ENCODE measurements at regions not wholly inside any gene's neighbourhood (a gene's known extent, or its start where the extent isn't known, plus 50 kb on each side); places are given as distances from the start of the nearest gene placed in this dataset.

DNA sequence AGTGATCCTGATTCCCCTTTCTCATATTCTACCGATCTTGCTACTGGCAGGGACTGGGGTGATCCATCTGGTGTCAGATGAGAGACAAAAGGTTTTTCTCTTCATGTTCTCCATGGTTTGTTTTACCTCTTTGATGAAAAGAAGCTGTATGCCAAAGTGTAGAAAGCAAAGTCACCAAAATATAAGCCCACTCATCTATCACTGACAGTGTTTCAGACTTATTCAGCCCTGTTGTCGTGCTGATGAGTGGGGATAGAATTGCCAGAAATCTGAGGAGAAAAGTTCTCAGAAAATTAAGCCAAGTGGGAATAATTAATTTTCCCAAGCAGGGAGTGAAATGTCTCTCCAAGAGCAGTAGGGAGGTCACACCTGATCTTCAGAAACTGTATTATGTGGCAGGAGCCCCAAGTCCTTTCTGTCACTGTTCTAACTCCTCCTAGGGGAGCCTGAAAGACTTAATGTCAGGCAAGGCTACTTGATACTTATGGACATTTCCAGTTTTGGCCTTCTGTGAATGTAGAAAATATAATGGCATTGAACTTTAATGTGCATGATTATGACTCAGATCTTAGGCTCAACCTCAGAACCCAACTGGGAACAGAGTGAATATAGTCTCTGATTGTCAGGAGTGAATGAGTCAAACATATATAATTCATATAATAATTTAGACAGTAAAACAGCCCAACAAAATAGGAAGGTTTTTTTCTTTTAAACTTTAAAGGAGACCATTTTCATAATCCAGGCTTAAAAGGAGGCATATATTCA, 298.1 kb downstream of the ANKRD50 start:
- TF ChIP-seq, protein P1, sequence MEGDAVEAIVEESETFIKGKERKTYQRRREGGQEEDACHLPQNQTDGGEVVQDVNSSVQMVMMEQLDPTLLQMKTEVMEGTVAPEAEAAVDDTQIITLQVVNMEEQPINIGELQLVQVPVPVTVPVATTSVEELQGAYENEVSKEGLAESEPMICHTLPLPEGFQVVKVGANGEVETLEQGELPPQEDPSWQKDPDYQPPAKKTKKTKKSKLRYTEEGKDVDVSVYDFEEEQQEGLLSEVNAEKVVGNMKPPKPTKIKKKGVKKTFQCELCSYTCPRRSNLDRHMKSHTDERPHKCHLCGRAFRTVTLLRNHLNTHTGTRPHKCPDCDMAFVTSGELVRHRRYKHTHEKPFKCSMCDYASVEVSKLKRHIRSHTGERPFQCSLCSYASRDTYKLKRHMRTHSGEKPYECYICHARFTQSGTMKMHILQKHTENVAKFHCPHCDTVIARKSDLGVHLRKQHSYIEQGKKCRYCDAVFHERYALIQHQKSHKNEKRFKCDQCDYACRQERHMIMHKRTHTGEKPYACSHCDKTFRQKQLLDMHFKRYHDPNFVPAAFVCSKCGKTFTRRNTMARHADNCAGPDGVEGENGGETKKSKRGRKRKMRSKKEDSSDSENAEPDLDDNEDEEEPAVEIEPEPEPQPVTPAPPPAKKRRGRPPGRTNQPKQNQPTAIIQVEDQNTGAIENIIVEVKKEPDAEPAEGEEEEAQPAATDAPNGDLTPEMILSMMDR (IDR thresholded peaks at IDR 0.05; ENCODE audit: unreplicated experiment in 3 of 3) = no peak
- H3K36me3 Mint-ChIP-seq (ENCODE audit: low read depth) = no peaks in the 10 kb centered on the region
- no peaks in the 10 kb centered on the region for H3K9me3 Mint-ChIP-seq
- peaks cover 13% of the 10 kb centered on the region for H3K4me1 Mint-ChIP-seq
- no peaks in the 10 kb centered on the region for H3K27me3 Mint-ChIP-seq (ENCODE audit: low read depth)
- H3K4me3 Mint-ChIP-seq = no peak overlapping the region
- H3K27ac Mint-ChIP-seq = no peak overlapping the region

DNA sequence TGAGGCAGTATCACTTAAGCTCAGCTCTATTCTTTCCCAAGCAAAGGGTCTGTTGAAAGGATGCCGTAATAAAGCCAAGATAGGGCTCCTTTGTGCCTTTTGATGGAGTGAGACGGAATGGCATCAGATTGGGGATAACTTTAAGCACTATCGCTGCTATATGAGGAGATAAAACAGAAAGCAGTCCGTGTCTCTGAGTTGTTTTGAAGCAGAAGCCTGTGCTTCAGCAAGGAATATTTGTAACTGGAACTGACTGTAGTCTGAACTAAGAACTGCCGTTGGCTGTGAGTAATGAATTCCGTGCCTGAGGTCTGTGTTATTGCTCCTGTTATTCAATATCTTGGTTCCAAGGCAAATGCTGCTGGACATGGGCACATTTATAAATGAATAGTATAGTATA, 297.4 kb downstream of the ANKRD50 start:
- Mint-ChIP-seq H3K27me3 (ENCODE audit: low read depth) (no peaks in the 10 kb centered on the region), H3K36me3 (ENCODE audit: low read depth) (no peaks in the 10 kb centered on the region), H3K9me3 (no peaks in the 10 kb centered on the region), H3K27ac (no peak overlapping the region), H3K4me1 (peaks cover 13% of the 10 kb centered on the region), H3K4me3 (peak overlapping the region in 1 of 3 experiments; percentile 6)
- TF ChIP-seq, protein P1 (IDR thresholded peaks at IDR 0.05; ENCODE audit: unreplicated experiment in 3 of 3) = no peak

DNA sequence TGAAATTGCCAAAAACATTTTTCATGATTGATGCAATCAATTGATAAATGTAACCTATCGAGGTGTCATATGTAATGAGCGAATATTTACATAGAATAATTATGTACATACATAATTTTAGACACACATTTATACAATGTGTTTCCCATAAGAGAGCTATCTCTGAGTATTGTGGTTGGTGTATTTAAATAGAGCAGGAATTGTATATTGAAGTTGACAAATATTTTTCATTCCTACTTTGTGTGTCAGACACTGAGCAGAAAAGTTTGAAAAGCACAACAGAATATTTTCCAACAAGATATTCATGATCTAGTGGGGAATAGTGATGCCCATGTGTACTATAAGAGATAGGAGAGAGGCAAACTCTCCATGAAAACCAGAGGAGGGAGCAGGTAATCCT, 295.2 kb downstream of the ANKRD50 start:
- Mint-ChIP-seq H3K9me3 (no peaks in the 10 kb centered on the region), H3K27ac (no peak overlapping the region), H3K27me3 (ENCODE audit: low read depth) (no peaks in the 10 kb centered on the region), H3K4me1 (peaks cover 13% of the 10 kb centered on the region), H3K36me3 (ENCODE audit: low read depth) (no peaks in the 10 kb centered on the region), H3K4me3 (no peak overlapping the region)
- TF ChIP-seq, protein P1 (IDR thresholded peaks at IDR 0.05; ENCODE audit: unreplicated experiment in 3 of 3) = no peak

DNA sequence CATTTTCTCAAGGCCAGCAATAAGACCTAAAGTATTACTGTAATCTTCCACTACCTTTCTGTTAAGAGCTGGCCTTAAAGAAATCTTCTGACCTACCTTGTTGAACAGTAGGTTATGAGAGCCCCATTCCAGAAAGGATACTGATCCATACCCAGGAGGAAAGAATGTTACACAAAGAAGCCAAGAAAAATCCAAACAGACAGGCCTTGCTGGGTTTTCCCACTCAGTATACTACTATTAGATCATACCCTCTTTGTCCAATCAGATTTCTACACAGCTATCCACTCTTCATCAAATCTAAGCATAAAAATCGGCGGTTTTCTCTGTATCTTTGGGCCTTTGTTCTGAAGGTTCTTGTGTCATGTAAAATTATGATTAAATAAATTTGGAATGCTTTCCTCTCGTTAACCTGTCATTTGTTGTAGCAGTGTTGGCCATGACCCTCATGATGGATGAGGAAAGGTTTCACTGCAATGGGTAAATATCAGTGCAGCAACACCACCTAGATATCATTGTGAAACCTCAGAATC, 292.3 kb downstream of the ANKRD50 start:
- no peak overlapping the region for H3K4me3 Mint-ChIP-seq
- H3K27me3 Mint-ChIP-seq (ENCODE audit: low read depth) = no peaks in the 10 kb centered on the region
- no peak overlapping the region for H3K27ac Mint-ChIP-seq
- TF ChIP-seq, protein P1 (IDR thresholded peaks at IDR 0.05; ENCODE audit: unreplicated experiment in 3 of 3) = no peak
- peaks cover 5% of the 10 kb centered on the region for H3K4me1 Mint-ChIP-seq
- H3K36me3 Mint-ChIP-seq (ENCODE audit: low read depth) = no peaks in the 10 kb centered on the region
- no peaks in the 10 kb centered on the region for H3K9me3 Mint-ChIP-seq

DNA sequence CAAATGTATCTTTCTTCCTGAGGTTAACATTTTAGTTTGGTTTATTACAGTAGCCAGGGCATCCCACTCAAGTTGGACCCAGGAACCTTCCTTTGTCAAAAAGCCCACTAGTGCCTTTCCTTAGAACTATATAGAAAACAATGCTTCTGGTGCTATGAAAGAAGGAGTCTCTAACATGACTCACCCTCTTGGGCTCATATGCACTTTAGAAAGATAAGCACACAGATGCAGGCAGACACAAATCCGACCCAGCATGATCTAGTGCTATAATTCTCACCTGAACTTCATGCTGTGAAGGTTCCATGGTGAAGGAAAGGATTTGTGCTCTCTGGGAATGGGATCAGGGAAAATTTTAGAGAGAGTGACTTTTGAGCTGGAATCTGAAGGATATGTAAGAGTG, 289.4 kb downstream of the ANKRD50 start:
- H3K27ac Mint-ChIP-seq = no peak overlapping the region
- H3K36me3 Mint-ChIP-seq (ENCODE audit: low read depth) = no peaks in the 10 kb centered on the region
- no peaks in the 10 kb centered on the region for H3K27me3 Mint-ChIP-seq (ENCODE audit: low read depth)
- H3K4me3 Mint-ChIP-seq = no peak overlapping the region
- no peaks in the 10 kb centered on the region for H3K9me3 Mint-ChIP-seq
- TF ChIP-seq, protein P1 (IDR thresholded peaks at IDR 0.05; ENCODE audit: unreplicated experiment in 3 of 3) = no peak
- no peaks in the 10 kb centered on the region for H3K4me1 Mint-ChIP-seq

DNA sequence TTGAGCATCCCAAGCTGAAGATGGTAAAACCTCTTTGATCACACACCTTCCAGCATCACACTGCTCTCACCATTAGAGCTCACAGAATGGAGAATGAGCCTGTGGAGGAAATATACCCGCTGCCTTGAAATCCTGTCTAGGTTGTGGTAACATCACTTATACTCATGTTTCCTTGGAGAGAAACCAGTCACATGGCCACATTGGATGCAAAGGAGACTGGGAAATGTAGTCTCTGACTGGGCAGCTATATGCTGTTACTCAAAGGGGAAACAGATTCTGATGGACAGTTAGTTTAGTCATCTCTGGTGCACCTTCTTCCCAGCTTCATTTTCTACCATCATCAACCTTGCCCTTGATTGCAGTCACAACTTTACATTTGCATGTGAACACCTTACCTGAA, 286.3 kb downstream of the ANKRD50 start:
- H3K9me3 Mint-ChIP-seq = no peaks in the 10 kb centered on the region
- no peak overlapping the region for H3K27ac Mint-ChIP-seq
- H3K27me3 Mint-ChIP-seq (ENCODE audit: low read depth) = no peaks in the 10 kb centered on the region
- H3K4me1 Mint-ChIP-seq = peaks cover 7% of the 10 kb centered on the region
- no peak overlapping the region for H3K4me3 Mint-ChIP-seq
- TF ChIP-seq, protein P1 (IDR thresholded peaks at IDR 0.05; ENCODE audit: unreplicated experiment in 3 of 3) = no peak
- H3K36me3 Mint-ChIP-seq (ENCODE audit: low read depth) = no peaks in the 10 kb centered on the region
